Adrenal gland (tissue), 5 donors: ENCODE measurements at regions not wholly inside any gene's neighbourhood (a gene's known extent, or its start where the extent isn't known, plus 50 kb on each side); places are given as distances from the start of the nearest gene placed in this dataset.

Source experiments
- POLR2A ChIP-seq, 2 donors: fragments of 450-650 bp; IDR thresholded peaks; one replicate each; pipeline ENCODE4 v1.6.1; 2017; ENCODE audit warnings: antibody characterized with exemption in 2 of 2, mild to moderate bottlenecking in 2 of 2, moderate library complexity in 1 of 2
- TF ChIP-seq, protein P1 (sequence below), 6 experiments: fragments of 450-650 bp in 4 of 6; fragments of 200-600 bp in 2 of 6; sonication (generic) in 1 of 6; IDR thresholded peaks; 1 replicate in 5 of 6; 2 replicates in 1 of 6; pipeline versions ENCODE4 v1.5.1 to v1.8.0; 2016 to 2021; ENCODE audit warnings: antibody characterized with exemption in 6 of 6, mild to moderate bottlenecking in 2 of 6, moderate library complexity in 1 of 6
- donor health status: DM: no; HTN: no; CAD: no.

DNA sequence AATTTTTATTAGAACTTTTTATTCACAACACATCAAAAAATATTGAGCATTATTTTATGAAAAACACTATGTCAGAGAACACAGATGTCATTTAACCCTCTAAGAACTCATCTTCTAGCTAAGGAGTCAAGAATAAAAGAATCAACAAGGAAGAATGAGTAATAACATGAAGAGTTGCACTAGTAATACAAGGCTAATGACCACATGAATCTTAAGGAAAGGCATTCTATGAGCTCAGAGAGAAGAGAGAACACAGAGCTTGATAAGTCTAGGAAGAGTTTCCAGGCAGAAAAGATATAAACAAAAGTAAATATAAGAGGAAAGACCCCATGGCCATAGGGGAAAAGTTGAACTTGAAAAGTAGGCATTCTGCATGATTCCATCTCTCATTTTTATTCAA, 166.5 kb downstream of the MAIP1 start:
- TF ChIP-seq, protein P1, sequence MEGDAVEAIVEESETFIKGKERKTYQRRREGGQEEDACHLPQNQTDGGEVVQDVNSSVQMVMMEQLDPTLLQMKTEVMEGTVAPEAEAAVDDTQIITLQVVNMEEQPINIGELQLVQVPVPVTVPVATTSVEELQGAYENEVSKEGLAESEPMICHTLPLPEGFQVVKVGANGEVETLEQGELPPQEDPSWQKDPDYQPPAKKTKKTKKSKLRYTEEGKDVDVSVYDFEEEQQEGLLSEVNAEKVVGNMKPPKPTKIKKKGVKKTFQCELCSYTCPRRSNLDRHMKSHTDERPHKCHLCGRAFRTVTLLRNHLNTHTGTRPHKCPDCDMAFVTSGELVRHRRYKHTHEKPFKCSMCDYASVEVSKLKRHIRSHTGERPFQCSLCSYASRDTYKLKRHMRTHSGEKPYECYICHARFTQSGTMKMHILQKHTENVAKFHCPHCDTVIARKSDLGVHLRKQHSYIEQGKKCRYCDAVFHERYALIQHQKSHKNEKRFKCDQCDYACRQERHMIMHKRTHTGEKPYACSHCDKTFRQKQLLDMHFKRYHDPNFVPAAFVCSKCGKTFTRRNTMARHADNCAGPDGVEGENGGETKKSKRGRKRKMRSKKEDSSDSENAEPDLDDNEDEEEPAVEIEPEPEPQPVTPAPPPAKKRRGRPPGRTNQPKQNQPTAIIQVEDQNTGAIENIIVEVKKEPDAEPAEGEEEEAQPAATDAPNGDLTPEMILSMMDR (IDR thresholded peaks at IDR 0.05), result no peak
- TF ChIP-seq POLR2A (IDR thresholded peaks at IDR 0.05), result no peak
